Kidney (tissue), 13 donors: ENCODE measurements at regions not wholly inside any gene's neighbourhood (a gene's known extent, or its start where the extent isn't known, plus 50 kb on each side); places are given as distances from the start of the nearest gene placed in this dataset.

ENCODE experiments used
- DNase-seq, 5 donors: peaks; one replicate each; pipeline ENCODE4 v3.0.0-alpha.2; 2013 to 2020
- FAIRE-seq: peaks from 2 replicates; lab custom pipeline; 2012; peaks lifted over from hg19 to GRCh38; lab: Jason Lieb, UNC
- H3K27ac ChIP-seq, 2 donors: one replicate each; pipeline ENCODE4 v1.7.0; 2013; ENCODE audit warnings: low read depth in 2 of 2, low read length in 2 of 2, inconsistent platforms in 1 of 2
- H3K27me3 ChIP-seq: one replicate; pipeline ENCODE4 v1.7.1; 2013; ENCODE audit warnings: low read length, inconsistent platforms; ENCODE audit not compliant: control insufficient read depth, insufficient read depth
- H3K36me3 ChIP-seq, 3 donors: one replicate each; pipeline versions ENCODE4 v1.7.0 to v1.7.1; 2013; ENCODE audit warnings: low read length in 3 of 3, control low read depth in 1 of 3, inconsistent platforms in 1 of 3; ENCODE audit not compliant: insufficient read depth in 3 of 3, control insufficient read depth in 2 of 3
- H3K4me1 ChIP-seq, 3 donors: one replicate each; pipeline versions ENCODE4 v1.7.0 to v1.7.1; 2013; ENCODE audit warnings: low read length in 3 of 3, inconsistent platforms in 1 of 3, low read depth in 1 of 3; ENCODE audit not compliant: control insufficient read depth in 2 of 3, insufficient read depth in 2 of 3
- H3K4me3 ChIP-seq, 3 donors: one replicate each; pipeline versions ENCODE4 v1.7.0 to v1.8.1; 2013; ENCODE audit warnings: low read length in 3 of 3, control low read depth in 1 of 3, inconsistent platforms in 1 of 3
- H3K9ac ChIP-seq, 3 donors: one replicate each; pipeline versions ENCODE4 v1.7.0 to v1.7.1; 2013; ENCODE audit warnings: low read length in 3 of 3, control low read depth in 1 of 3, inconsistent platforms in 1 of 3
- H3K9me3 ChIP-seq, 3 donors: one replicate each; pipeline versions ENCODE4 v1.7.0 to v1.7.1; 2013; ENCODE audit warnings: low read length in 3 of 3, control low read depth in 1 of 3, inconsistent platforms in 1 of 3; ENCODE audit not compliant: control insufficient read depth in 2 of 3, insufficient read depth in 1 of 3
- CTCF ChIP-seq: IDR thresholded peaks from 3 replicates; pipeline ENCODE4 v1.5.1; 2012; ENCODE audit warnings: mild to moderate bottlenecking, moderate library complexity, borderline replicate concordance; ENCODE audit not compliant: insufficient read depth; ENCODE audit errors: extremely low read depth
- intact Hi-C: fragments of 100-400 bp; cut with DNase I; formaldehyde crosslinking; loops from one replicate; pipeline ENCODE4 v1.11.1; 2022
- donor health status: control.
- donor health status: control.
- donor health status: control.
- donor health status: control.
- donor health status: control.
- donor health status: DM: yes; HTN: yes; CAD: no.
- donor health status: Normal renal cell carcinoma (clear cell type).

GRCh38 chr13:34276764-34277163 is 458.8 kb downstream of the RFC3 start:
- Histone ChIP-seq H3K9me3 (no peaks in the 10 kb centered on the region), H3K4me3 (no peak overlapping the region), H3K27ac (no peak overlapping the region), H3K36me3 (no peaks in the 10 kb centered on the region), H3K9ac (no peak overlapping the region), H3K4me1 (no peaks in the 10 kb centered on the region), H3K27me3 (no peaks in the 10 kb centered on the region)
- DNase-seq (no peak), FAIRE-seq (no peak)
- intact Hi-C loops: no loop called here
- TF ChIP-seq CTCF: no peak

- no peak overlapping the region for H3K9ac ChIP-seq
- H3K4me1 ChIP-seq: no peaks in the 10 kb centered on the region
- no peaks in the 10 kb centered on the region for H3K27me3 ChIP-seq
- intact Hi-C loops: no loop called here
- DNase-seq: no peak
- TF ChIP-seq CTCF: no peak
- no peaks in the 10 kb centered on the region for H3K9me3 ChIP-seq
- no peak overlapping the region for H3K27ac ChIP-seq
- no peak overlapping the region for H3K4me3 ChIP-seq
- no peaks in the 10 kb centered on the region for H3K36me3 ChIP-seq
- no peak for FAIRE-seq
Observed at GRCh38 chr13:34277936-34278335, 460.0 kb downstream of the RFC3 start.

GRCh38 chr13:34278780-34279179 is 460.8 kb downstream of the RFC3 start:
- FAIRE-seq (no peak), DNase-seq (no peak)
- Histone ChIP-seq H3K9ac (no peak overlapping the region), H3K4me3 (no peak overlapping the region), H3K36me3 (no peaks in the 10 kb centered on the region), H3K27ac (no peak overlapping the region), H3K4me1 (no peaks in the 10 kb centered on the region), H3K9me3 (no peaks in the 10 kb centered on the region), H3K27me3 (no peaks in the 10 kb centered on the region)
- intact Hi-C loops: no loop called here
- no peak for TF ChIP-seq CTCF

GRCh38 chr13:34290661-34291060 is 472.7 kb downstream of the RFC3 start:
- no peaks in the 10 kb centered on the region for H3K4me1 ChIP-seq
- intact Hi-C loops: no loop called here
- DNase-seq (peak in 2 of 5 donors; percentile 30 to 57), FAIRE-seq (no peak)
- no peak for TF ChIP-seq CTCF
- no peaks in the 10 kb centered on the region for H3K36me3 ChIP-seq
- H3K9me3 ChIP-seq: no peaks in the 10 kb centered on the region
- H3K9ac ChIP-seq: no peak overlapping the region
- H3K27ac ChIP-seq: no peak overlapping the region
- no peak overlapping the region for H3K4me3 ChIP-seq
- no peaks in the 10 kb centered on the region for H3K27me3 ChIP-seq
